ENCODE measurements at regions not wholly inside any gene's neighbourhood (a gene's known extent, or its start where the extent isn't known, plus 50 kb on each side); places are given as distances from the start of the nearest gene placed in this dataset.
A peak's percentile ranks its signal among the peaks of the same experiment; 100 is the strongest.
"Not testable (repeated sequence)": the region's sequence is repeated elsewhere in the genome, so short reads cannot be mapped to it uniquely, and the experiment has no call there.

- no peak for DNase-seq (ENCODE audit: low spot score)
Observed at GRCh38 chr10:114872519-114873087, 51.0 kb downstream of the FHIP2A start.

GRCh38 chr10:114874827-114875411 is 53.3 kb downstream of the FHIP2A start:
- peak; percentile 74 for DNase-seq (ENCODE audit: low spot score)

GRCh38 chr10:114875590-114876081 is 54.1 kb downstream of the FHIP2A start:
- DNase-seq (ENCODE audit: low spot score), result not testable (repeated sequence)

DNA sequence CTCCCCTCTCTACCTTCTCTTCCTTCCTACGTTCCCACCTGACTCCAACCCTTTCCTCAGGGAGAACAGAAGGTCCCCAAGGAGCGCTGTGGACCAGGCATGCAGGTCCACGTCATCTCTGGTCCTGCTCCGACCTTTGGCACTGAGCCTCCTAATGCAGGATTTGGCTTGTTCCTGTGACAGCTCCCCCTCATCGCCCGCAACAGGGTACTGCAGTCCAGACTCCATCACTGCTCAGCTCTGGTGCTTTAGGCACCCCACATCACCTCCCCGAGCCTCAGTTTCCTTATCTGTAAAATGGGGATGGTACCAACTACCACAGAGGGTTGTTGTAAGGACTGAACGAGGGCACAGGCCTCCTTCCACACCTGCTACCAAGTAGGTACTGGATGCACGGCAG is 54.6 kb downstream of the FHIP2A start:
- no peak for DNase-seq (ENCODE audit: low spot score)

GRCh38 chr10:114876602-114877300 is 55.2 kb downstream of the FHIP2A start:
- DNase-seq (ENCODE audit: low spot score), result peak; percentile 83

DNA sequence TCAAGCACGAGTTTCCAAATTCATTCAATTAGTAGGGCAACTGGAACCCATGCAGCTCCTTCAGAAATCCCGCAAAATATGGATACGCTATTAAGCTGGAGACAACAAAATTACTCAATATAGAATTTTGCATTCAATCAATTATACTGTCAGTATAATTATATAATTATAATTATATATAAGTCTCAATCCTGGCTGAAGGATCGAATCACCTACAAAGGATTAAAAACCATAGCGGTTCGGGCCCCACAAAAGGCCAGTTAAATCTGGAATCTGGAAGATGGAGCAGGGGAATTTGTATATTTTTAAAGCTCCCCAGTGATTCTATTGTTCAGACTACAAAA is 55.7 kb downstream of the FHIP2A start:
- no peak for DNase-seq (ENCODE audit: low spot score)

- DNase-seq (ENCODE audit: low spot score), result no peak
Observed at GRCh38 chr10:114879093-114879492, 57.5 kb downstream of the FHIP2A start.

- DNase-seq (ENCODE audit: low spot score), result peak; percentile 63
Observed at GRCh38 chr10:114879541-114880158, 58.1 kb downstream of the FHIP2A start.

DNA sequence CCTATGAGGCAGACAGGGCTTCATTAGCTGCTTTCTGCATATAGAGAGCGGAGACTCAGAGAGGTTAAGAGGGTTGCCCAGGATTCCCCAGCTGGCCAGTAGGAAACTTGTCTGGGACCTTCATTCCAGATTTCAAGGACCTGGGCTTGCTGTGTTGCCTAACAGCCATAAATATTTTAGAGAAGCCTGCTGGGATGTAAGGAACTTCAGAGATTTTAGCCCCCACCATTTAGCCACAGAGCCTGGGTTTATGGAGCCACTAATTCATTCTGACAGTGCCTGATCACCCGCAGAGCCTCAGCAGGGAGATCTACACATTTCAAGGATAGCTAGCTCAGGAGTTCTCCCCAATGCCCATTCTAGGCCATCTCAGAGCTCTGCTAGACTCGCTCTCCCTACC is 56.6 kb upstream of the TRUB1 start:
- DNase-seq (ENCODE audit: low spot score), result no peak

DNA sequence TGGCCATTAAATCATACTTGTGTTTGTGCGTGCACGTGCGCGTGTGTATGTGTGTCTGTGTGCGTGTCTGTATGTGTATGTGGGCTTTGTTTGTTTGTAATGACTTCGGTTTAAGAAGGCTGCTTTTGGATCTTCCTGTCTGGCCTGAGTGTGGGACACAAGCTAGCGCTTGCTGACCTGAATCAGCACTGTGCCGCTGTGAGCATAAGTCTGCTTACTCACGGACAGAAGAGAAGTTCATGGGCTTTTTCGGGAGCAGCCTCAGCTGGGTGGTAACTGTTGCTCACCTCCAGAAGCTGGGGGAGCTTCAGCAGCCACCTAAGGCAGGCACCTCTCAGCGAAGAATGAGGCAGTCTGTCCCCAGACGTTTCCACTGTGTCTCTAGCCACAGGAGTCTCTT is 56.1 kb upstream of the TRUB1 start:
- no peak for DNase-seq (ENCODE audit: low spot score)

DNA sequence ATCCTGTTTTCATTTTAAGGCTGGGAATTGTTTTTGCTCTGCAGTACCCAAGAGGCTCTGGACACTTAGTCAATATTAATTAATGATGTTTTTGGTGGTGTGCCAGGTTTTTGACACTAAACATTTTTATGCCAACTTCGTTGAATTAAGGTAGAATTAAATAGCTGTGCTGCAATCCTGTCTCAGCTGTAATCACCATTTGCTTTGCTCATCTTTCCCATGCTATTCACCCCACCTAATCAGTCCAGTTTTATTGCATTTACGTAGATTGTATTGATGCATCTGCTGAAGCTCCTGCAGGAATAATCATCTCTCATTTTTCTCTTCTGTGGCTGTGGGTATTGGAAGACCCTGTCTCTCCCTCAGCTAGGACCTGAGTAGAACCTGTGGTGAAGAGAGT is 52.6 kb upstream of the TRUB1 start:
- no peak for DNase-seq (ENCODE audit: low spot score)
